Astrocyte of the hippocampus (primary cell): ENCODE measurements at regions not wholly inside any gene's neighbourhood (a gene's known extent, or its start where the extent isn't known, plus 50 kb on each side); places are given as distances from the start of the nearest gene placed in this dataset.

Experiments
- DNase-seq: peaks from one replicate; pipeline ENCODE4 v3.0.0; 2011; ENCODE audit warnings: low read depth, low spot score

DNA sequence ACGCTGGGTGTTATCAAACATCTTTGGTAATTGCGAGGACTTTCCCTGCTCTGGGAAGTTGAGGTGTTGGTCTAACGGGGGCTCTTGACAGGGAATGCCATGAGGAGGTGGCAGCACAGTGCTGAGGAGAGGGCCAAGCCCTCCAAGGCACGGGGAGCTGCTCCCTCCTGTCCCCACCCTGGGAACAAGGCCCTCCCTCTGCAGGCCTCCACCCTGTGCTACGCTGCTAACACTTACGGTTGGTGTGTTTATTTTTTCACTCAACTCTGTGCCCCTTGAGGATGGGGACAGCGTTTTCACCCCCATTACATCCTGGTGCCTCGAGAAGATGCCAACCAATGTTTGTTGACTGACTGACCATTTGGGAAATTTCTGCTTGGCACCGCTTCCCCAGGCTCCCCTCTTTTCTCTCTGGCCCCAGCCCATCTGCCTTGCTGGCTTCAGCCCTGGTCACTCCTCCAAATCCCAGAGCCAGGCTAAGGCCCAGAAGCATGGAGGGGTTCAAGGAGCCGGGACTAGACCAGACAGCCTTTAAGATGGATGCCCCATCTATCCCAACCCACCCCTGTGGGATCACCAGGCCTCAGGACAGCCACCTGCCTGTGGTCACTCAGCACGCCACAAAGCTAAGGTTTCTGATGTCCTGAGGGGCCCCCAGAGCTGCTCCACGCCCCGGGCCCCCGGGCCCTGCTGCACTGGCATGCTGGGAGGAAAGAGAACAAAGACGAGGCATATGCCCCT lies 125.7 kb downstream of the BARX1 start:
- no peak for DNase-seq

DNA sequence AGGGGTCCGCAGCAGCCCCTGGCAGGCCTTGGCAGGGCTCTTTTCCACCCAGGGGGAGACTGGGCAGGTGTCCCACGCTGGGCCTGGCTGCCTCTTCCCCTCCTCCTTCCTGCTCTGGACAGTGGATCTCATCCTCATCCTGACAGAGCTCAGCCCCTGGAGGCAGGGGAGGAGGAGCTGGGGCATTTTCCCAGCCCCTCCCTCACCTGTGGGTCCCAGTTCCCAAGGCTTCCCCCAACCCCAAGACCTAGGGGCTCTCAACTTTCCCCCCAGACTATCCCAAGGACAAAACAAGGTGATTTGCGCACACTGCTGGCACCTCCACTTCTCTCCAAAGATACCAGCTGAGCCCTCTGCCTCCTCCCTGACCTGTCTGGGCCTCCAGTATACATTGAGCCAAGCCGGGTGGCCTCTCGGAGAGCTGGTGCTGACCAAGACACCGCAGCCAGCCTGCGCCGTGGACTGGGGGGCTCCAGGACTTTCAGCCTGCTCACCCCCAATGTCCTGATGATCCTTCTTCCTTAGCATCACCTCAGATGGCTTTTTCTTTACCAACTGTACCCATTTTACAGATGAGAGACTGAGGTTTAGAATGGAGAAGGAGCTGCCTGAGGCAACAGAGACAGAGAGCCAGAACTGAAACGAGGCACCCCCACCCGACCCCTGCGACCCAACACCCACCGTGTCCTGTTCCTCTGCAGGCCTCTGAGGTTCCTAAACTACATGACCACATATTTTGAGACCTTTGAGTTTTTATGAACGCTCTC lies 126.6 kb downstream of the BARX1 start:
- no peak for DNase-seq

GRCh38 chr9:93827545-93828330 lies 127.4 kb downstream of the BARX1 start:
- DNase-seq = peak; percentile 79

DNA sequence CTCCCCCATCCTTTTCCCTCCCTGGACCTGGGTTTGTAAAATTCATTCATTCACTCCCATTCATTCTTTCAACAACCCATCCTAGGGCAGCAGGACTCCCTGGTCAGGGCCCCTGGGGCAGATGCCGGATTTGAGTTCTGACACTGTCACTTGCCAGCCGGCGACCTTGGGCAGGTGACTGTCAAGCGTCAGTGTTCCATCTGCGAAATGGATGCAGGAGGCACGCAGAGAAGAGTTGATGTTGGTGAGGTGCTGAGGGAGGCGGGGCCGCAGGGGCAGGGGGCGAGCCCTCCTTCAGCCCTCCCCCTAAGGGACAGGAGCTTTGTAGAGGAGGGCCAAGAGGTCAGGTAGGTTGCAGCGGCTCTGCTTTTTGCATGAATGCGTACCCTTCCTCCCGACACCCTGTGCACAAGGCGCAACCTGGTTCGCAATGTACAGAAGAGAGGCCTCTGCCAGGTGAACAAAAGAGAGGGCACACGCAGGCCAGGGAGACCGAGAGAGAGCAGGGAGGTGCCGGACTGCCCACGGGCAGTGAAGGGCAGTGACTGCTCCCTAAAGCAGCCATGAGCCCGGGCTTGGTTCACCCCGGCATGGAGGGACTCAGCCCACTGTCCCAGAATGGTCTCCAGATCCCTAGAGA lies 128.1 kb downstream of the BARX1 start:
- no peak for DNase-seq

GRCh38 chr9:93826209-93826608 lies 128.9 kb downstream of the BARX1 start:
- DNase-seq = no peak

- no peak for DNase-seq
These were observed 129.6 kb downstream of the BARX1 start for GRCh38 chr9:93825348-93826115.

GRCh38 chr9:93824386-93825294 lies 130.5 kb downstream of the BARX1 start:
- DNase-seq = no peak

DNA sequence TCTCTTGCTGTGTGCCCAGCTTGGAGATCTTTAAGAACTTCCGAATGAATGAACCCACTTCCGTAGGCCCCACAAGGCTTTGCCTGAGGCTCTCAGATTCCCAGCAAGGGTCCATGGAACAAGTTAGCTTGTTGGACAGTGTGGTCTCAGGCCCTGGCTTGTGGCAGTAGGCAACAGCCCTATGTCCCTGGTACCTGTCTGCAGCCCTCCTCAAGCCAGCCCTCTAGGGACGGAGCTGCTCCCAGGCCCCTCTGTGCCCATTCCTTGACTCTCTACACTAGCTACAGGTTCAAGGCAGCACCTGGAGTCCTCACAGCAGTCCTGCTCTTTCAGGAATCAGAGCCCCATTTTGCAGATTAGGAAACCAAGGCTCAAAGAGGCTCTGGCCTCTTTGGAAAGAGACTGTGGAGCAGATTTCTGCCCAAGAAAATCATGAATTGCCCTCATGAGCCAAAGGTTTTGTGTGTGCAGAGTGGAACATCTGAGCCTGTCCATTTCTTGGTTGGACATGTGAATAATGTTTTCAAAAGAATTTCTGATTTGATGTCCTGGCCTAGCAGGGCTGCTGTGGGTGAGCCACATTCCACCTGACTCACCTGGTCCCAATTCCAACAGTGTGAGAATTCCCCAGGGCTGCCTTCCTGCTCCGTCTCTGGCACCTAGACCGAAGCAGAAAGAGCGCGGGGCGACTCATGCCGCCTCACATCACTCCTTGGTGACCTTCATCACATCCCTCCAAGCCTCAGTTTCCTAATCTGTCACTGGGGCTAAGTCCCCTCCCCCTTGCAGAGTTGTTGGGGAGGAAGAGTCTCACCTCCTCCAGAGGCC lies 131.7 kb downstream of the BARX1 start:
- DNase-seq = no peak

DNA sequence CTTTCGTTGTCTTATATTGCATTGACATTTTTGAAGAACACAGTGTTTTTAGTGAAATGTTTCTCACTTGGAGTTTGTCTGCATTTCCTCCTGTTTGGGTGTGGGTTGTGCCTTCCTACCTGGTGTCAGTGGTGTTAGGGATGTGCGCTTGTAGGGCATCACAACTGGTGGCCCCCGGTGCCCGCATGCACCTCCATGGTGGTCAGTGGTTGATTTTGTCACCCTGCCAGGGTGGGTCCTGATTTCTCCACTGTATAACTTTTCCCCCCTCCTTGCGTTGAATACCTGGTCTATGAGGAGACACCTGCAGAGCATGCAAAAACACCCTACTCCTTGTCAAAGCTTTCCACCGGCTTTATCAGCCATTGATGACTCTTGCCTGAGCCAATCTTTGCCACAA lies 132.9 kb downstream of the BARX1 start:
- no peak for DNase-seq

DNA sequence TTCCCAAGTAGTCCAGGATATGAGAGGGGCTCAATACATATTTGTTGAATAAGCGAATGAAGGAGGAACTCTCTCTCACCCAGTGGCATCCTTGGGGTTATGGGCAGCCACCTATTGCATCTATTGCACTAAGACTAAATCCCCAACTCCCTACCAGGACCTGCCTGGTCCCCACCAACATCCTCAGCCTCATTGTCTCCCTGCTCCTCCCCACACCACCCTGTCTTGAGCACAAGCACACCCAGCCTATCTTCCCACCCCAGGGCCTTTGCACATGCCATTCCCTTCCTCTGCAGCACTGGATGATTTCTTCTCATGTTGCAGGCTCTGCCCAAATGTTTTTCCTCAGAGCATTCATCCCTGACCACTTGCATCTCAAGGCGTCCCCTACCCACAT lies 133.8 kb downstream of the BARX1 start:
- no peak for DNase-seq

- DNase-seq = no peak
These were observed 134.4 kb downstream of the BARX1 start for GRCh38 chr9:93820667-93821306.

DNA sequence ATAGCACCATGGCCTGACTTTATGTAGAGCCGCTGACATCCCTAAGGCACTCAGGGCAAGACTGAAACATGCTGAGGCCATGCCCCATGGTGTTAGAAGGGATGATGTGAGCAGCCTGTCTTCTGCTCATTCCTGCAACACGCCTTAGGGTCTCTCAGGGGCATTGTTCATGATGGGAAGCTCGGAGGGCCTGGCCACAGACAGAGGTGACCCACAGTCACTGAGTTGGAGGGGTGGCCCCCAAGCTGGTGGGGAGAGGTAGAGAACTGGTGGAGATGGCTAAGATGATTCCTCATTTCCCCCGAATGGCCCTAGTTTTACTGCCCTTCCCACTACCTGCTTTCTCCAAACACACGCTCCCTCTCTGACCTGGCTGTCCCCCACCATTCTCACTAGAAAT lies 135.2 kb downstream of the BARX1 start:
- no peak for DNase-seq

DNA sequence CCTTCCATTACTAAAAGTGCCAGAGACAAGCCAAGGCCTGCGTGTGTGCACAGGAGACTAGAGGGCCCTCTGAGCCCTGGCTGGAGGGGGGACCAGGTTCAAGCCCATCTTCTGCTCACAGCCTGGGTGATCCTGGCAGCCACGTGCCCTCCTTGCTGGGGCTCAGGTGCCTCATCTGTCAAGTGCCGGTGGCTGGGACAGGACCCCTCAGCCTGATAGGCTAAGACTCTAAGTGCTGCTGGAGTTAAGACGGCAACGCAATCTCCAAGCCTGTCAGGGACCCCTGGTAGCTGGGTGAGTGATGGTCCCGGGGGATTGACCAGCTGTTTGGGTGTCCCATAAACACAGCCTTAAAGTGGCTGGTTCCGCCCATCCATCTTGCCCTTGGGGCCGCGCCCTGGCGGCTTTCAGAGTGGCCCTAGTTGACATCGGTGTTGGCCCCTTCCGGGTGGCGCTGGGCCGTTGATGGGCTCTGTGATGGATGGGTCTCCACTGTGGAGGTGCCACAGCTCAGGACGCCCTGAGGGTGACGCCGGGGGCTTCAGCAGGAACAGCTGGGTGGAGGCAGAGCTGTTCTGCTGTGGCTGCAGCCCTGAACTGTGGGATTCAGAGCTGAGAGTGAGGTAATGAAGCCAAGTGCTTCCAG lies 136.2 kb downstream of the BARX1 start:
- no peak for DNase-seq

DNA sequence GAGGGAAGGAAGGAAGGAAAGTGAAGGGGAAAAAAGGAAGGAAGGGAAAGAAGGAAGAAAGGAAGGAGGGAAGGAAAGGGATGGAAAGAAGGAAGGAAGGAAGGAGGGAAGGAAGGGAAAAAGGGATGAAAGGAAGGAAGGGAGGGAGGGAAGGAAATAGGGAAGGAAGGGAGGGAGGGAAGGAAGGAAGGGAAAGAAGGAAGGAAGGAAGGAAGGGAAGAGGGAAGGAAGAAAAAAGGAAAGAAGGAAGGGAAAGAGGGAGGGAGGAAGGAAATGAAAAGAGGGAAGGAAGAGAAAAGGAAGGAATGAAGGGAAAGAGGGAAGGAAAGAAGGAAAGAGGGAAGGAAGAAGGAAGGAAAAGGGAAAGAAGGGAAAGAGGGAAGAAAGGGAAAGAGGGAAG lies 136.9 kb downstream of the BARX1 start:
- no peak for DNase-seq

DNA sequence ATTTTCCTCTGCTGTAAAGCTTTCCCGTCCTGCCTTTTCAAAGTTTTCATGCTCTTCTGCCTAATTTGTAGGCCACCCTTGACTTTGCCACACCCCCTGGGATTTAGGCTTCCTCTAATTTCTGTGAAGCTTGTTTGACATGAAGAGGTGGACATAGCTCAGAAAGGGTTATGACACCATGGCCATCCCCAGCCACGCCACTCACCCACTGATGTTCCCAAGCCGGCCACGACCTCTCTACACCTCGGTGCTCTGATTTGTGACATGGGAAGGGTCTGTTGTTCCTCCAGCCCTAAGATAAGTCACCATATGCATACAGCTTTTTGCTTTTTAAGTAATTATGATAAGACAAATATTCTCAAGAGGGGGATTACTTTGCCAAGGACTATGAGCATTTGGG lies 139.5 kb downstream of the BARX1 start:
- DNase-seq = no peak

DNA sequence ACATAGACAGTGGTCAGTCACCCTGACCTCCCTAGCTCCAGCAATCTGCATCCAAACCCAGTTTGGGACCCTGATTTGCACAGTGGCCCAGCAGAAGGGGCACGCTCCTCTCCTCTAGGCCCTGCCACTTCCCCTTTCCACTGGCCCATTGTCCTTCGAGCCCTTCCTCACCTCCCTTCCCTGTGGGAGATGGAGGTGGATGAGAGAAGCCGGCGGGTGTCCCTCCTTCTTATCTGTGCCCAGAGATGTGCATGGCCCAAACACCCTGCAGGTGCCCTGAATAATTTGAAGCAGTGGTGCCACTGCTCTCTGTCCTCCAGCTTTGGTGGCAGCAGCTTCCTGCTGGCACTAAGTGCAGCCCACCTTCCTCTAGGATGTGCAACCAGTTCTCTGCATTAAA lies 140.0 kb downstream of the BARX1 start:
- no peak for DNase-seq

DNA sequence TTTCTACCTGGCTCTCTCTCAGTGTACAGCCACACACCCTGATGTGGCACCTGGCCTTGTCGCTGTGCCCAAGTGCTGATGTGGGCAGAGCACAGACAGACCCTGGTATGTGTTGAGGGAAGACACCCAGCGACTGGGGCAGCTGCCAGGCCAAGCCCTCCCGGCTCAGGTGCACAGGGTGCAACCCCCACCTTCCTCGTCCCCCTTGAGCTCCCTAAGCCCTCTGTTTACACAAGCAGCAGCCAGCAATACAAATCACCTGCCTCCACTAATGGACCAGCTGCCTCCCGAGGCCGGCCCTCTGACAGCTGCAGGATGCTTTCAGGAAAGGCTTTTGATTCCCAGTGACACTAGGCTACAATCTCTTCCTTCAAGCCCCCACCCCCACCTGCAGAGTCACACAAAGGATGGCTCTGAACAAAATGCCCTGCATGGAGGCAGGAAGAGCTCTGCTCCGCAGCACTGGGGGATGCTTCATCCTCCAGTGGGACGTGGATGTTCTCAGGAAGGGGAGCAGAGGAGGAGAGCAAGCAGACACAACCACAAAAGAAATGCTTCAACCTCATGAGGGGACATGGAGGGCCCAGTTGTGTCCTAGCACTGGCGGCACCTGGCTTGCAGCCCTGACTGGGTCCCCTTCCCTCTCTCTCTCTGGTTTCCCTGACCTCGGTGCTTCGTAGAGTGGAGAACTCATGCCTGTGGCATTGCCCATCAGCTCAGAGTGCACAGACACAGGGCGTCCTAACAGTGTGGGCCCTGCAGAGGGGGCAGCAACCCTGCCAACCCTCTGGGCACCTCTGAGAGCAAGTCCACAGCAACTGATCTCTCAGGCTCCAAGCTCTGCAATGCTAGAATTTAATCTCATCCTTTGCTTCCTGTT lies 140.8 kb downstream of the BARX1 start:
- DNase-seq = no peak
